ENCODE measurements at regions not wholly inside any gene's neighbourhood (a gene's known extent, or its start where the extent isn't known, plus 50 kb on each side); places are given as distances from the start of the nearest gene placed in this dataset.

- H3K4me1 ChIP-seq (replicated peaks), result no peaks in the 10 kb centered on the region
- H3K36me3 ChIP-seq, result no peaks in the 10 kb centered on the region
- H3K27me3 ChIP-seq (replicated peaks; ENCODE audit: insufficient read depth), result no peaks in the 10 kb centered on the region
- no peak for DNase-seq (ENCODE audit: low spot score)
- H3K4me3 ChIP-seq, result no peak overlapping the region
- H3K9me3 ChIP-seq, result no peaks in the 10 kb centered on the region
- TF ChIP-seq POLR2A (IDR thresholded peaks at IDR 0.05), result no peak
- no peak for TF ChIP-seq POLR2AphosphoS5 (IDR thresholded peaks at IDR 0.05)
- no peak for TF ChIP-seq CTCF (IDR thresholded peaks at IDR 0.05)
- WGBS, result 40% methylated on average over 5 of the region's 5 CpGs
- H3K27ac ChIP-seq, result no peak overlapping the region
- intact Hi-C loops (cut with DNase I), result no loop called here
Observed at GRCh38 chr15:26129852-26130251, 266.7 kb upstream of the ATP10A start.

- no peak for DNase-seq (ENCODE audit: low spot score)
- TF ChIP-seq POLR2AphosphoS5 (IDR thresholded peaks at IDR 0.05), result no peak
- no peak for TF ChIP-seq POLR2A (IDR thresholded peaks at IDR 0.05)
- TF ChIP-seq CTCF (IDR thresholded peaks at IDR 0.05), result no peak
- Histone ChIP-seq H3K4me1 (replicated peaks) (no peaks in the 10 kb centered on the region), H3K4me3 (no peak overlapping the region), H3K27ac (no peak overlapping the region), H3K9me3 (no peaks in the 10 kb centered on the region), H3K36me3 (no peaks in the 10 kb centered on the region), H3K27me3 (replicated peaks; ENCODE audit: insufficient read depth) (no peaks in the 10 kb centered on the region)
- 85% methylated on average over 7 of the region's 7 CpGs for WGBS
- intact Hi-C loops (cut with DNase I), result no loop called here
Observed at GRCh38 chr15:26128611-26129140, 265.5 kb upstream of the ATP10A start.

- Histone ChIP-seq H3K27me3 (replicated peaks; ENCODE audit: insufficient read depth) (no peaks in the 10 kb centered on the region), H3K36me3 (no peaks in the 10 kb centered on the region), H3K4me3 (no peak overlapping the region), H3K4me1 (replicated peaks) (no peaks in the 10 kb centered on the region), H3K27ac (no peak overlapping the region), H3K9me3 (no peaks in the 10 kb centered on the region)
- DNase-seq (ENCODE audit: low spot score), result peak; percentile 40
- peak; percentile 50 for TF ChIP-seq POLR2AphosphoS5 (IDR thresholded peaks at IDR 0.05)
- no peak for TF ChIP-seq POLR2A (IDR thresholded peaks at IDR 0.05)
- 35% methylated on average over 3 of the region's 3 CpGs for WGBS
- intact Hi-C loops (cut with DNase I), result no loop called here
Observed at GRCh38 chr15:26126819-26127387, 263.8 kb upstream of the ATP10A start.

GRCh38 chr15:26126070-26126469 is 262.9 kb upstream of the ATP10A start:
- Histone ChIP-seq H3K9me3 (no peaks in the 10 kb centered on the region), H3K36me3 (no peaks in the 10 kb centered on the region), H3K4me3 (no peak overlapping the region), H3K27me3 (replicated peaks; ENCODE audit: insufficient read depth) (no peaks in the 10 kb centered on the region), H3K4me1 (replicated peaks) (no peaks in the 10 kb centered on the region), H3K27ac (no peak overlapping the region)
- TF ChIP-seq POLR2A (IDR thresholded peaks at IDR 0.05) (no peak), POLR2AphosphoS5 (IDR thresholded peaks at IDR 0.05) (no peak), CTCF (IDR thresholded peaks at IDR 0.05) (no peak)
- intact Hi-C loops (cut with DNase I), result no loop called here
- DNase-seq (ENCODE audit: low spot score), result peak; percentile 40
- WGBS, result 5% methylated on average over 6 of the region's 6 CpGs

- H3K27ac ChIP-seq, result no peak overlapping the region
- WGBS, result 56% methylated on average over 12 of the region's 12 CpGs
- no peaks in the 10 kb centered on the region for H3K36me3 ChIP-seq
- TF ChIP-seq POLR2AphosphoS5 (IDR thresholded peaks at IDR 0.05), result no peak
- no peak for TF ChIP-seq POLR2A (IDR thresholded peaks at IDR 0.05)
- TF ChIP-seq CTCF (IDR thresholded peaks at IDR 0.05), result no peak
- intact Hi-C loops (cut with DNase I), result no loop called here
- peak; percentile 21 for DNase-seq (ENCODE audit: low spot score)
- no peaks in the 10 kb centered on the region for H3K9me3 ChIP-seq
- H3K27me3 ChIP-seq (replicated peaks; ENCODE audit: insufficient read depth), result no peaks in the 10 kb centered on the region
- H3K4me1 ChIP-seq (replicated peaks), result no peaks in the 10 kb centered on the region
- no peak overlapping the region for H3K4me3 ChIP-seq
Observed at GRCh38 chr15:26125664-26126063, 262.5 kb upstream of the ATP10A start.

Data from prostate gland (tissue), 2 donors.